GM10847 (cell line): ENCODE measurements at regions not wholly inside any gene's neighbourhood (a gene's known extent, or its start where the extent isn't known, plus 50 kb on each side); places are given as distances from the start of the nearest gene placed in this dataset.

Experiments used
- POLR2A ChIP-seq: IDR thresholded peaks from 2 replicates; pipeline ENCODE4 v1.6.1; 2011; ENCODE audit not compliant: insufficient read length; ENCODE audit errors: extremely low read depth

DNA sequence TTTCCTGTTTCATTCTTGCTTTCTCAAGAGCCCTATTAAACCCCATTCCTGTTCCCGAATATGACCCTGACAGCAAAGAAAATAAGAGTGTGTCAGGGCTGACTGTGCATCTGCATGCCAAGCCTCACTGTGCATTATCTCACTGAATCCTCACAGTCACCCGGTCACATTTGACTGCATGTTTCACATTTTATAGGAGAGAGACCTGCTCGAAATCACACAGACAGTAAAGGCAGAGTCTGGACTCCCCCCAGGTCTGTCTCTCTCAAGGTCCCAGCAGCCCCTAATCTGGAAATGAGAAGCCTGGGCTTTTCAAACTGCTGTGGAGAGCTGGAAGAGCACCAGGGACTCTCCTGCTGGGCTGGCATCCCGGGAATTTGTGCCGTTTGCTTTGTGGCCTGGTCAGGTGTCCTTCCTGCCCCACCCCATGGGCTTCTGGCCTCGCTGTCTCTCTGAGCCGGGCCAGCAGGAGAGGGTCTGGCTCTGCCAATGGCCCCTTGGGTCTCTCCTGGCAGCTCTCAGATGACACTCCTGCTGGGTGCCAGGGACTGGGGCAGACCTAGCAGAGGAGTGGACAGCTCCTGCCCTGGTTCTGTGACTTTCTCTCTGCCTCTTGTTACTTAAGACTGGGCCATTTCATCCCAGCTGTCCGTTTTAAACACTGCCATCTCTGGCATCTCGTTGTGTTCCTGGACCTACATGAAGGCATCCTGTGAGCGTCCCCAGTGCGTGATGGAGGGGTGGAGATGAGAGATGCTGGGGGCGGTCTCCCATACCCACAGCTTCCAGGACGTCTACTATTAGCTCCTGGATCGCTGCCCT is 173.6 kb downstream of the ARHGAP12 start:
- TF ChIP-seq POLR2A, result no peak

DNA sequence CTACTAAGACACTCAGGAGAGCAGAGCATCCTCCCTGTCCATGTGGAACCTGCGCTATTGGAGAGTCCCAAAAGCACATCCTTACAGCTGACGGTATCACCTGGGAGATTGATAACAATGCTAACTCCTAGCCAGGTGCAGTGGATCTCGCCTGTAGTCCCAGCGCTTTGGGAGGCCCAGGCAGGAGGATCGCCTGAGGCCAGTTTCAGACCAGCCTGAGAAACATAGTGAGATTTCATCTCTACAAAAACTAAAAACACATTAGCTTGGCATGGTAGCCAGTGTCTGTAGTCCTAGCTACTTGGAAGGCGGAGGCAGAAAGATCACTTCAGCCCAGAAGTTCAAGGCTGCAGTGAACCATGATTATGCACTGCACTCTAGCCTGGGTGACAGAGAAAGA is 174.9 kb downstream of the ARHGAP12 start:
- no peak for TF ChIP-seq POLR2A

DNA sequence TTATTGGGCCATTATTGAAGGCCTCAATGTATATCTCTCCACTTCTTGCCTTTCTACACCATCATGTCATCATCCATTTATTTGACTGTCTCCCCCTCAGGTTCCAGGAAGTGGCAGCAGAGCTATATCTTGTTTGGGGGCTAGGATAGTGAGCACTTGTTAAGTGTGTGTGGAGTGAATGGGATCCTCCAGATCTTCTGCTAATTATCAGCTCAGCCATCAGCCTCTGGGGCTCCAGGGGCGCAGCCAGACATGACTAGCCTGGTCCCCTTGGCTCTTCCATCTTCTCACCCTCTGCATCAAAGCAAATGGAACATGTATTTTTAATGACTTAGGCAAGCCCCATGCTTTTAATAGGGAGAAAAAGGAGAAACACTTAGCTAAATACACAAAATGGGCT is 176.5 kb downstream of the ARHGAP12 start:
- TF ChIP-seq POLR2A, result no peak

DNA sequence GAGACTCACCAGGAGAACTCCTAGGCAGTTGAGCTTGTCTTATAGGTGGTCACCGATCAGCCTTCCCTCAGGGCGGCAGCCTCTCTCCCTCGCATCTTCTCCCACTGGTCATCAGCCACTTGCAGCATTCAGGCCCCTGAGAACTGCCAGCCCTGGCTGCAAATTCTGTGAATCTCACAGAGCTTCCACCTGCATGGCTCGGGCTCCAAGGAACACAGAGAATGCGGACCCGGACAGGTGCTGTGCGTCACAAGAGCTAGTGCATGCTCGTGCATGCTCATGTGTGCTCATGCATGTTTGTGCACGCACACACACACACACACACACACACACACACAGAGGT is 176.9 kb downstream of the ARHGAP12 start:
- TF ChIP-seq POLR2A, result no peak

DNA sequence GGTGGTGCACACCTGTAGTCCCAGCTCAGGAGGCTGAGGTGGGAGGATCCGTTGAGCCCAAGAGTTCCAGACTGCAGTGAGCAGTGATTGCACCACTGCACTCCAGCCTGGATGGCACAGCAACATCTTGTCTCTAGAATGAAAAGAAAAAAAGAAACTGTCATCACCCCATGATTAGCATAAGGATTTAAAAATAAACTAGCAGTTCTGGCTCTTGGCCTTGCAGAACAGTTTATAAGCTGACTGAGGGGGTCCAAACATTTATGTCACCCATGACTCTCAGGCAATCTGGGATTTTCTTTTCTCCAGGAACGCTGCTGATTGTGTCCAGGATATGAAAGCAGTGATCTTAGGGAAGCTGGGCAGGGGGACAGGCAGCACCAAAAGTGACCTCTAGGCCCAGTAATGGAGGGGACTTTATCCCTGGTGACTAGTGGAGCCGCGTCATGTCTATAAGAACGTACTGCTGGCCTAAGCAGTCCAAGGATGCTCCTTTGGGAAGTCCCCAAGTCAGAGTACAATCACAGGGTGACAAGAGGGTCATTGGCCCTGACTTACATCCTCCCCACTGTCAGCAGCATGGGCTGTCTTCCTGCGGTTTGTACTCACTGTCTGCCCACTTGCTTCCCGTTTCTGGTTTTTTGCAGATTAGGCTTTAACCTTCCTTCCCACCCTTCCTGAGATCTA is 177.4 kb downstream of the ARHGAP12 start:
- no peak for TF ChIP-seq POLR2A

DNA sequence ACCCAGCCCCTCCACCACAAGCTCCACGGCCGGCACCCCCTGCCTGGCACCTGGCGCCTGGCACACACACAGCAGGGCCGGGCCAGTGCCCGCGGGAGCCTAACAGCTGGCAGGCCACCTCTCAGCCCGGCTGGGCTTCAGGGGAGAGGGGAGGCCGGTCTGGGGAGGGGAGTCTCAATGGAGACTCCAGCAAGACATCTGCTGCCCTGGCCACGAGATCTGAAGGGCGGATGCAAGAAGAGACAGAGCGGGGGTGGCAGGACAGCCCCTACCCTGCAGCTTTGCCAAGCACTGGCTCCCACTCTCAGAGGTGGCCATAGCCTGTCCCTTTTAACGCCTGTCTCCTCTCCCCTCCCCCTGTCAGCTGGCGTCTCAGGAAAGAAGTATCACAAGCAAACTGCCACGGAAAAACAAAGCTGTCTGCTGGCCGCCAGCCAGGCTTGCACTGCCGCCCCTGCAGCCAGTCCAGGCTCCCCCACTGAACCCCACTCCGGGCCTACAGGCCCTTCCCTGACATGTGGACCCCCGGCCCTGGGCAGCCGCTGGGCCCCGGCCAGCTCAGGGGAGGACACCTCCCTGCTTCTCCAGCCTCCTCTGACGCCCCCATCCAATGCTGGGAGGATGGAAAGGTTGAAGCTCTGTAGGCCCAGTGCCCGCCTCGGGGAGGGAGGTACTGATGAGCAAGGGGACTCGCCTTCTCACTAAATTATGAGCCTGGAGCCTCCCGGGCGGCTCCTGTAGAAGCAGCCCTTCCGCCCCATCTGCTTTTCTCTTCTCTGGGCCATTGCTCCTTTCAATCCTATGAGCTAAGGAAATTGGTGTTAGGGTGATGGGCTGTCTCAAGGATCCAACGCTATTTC is 178.4 kb downstream of the ARHGAP12 start:
- TF ChIP-seq POLR2A, result no peak

DNA sequence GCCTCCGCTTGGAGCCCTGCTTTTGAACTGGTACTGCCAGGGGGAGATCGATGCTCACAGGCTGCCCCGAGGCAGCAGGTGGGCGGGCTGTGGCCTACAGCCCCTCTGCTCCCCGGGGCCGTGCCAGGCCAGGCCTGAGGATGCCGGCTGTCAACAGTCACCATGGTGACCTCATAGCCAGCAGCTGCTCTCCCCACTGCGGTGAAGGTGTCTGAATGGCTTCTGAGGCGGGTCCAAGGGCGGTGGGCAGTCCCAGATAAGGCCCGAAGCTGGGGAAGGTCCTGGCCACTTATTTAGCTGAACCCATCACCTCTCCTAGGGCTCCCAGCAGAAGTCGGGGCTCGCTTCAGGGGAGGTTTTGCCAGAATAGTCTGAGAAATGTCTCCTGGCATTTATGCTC is 179.3 kb downstream of the ARHGAP12 start:
- TF ChIP-seq POLR2A, result no peak

DNA sequence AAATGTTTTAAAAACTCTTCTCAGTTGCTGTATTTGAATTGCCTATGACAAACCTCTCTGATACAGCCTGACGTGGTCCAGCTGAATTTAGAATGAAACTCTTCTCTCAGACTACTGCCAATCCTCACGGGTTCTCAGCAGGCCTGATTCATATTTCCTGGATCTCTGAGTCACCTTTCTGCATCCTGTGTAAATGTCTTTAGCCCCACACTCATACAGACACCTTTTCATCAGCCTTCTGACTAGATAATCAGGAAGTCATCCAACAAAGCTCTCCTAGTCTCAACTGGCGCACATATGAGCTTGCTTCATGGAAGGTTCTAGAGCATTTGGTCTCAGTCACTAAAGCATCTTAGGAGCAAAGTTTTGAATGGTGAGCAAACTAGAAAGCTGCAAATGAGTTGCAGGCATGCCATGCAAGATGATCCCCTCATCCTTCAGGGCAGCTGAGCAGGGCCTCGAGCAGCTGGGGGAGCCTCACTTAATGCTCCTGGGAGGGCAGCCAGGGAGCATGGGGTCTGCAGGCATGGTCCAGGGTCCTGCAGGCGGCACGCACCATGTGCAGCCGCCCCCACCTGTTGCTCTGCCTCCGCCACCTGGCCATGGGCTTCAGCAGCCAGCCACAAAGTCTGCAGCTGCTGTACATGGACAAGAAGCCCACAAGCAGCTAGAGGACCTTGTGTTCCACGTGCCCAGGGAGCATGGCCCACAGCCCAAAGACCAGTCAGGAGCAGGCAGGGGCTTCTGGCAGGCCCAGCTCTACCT is 182.8 kb downstream of the ARHGAP12 start:
- TF ChIP-seq POLR2A, result no peak

DNA sequence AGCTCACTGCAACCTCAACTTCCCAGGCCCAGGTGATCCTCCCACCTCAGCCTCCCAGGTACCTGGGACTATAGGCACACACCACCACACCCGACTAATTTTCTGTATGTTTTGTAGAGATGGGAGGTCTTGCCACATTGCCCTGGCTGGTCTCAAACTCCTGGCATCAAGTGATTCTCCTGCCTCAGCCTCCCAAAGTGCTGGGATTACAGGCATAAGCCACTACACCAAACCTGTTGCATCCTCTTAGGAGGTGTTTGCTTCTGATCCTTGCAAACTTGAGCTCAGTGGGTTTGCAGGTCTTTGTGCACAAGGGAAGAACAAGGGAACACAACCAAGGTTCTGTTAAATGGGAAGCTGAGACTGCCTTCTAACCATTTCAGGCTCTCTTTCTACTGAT is 184.6 kb downstream of the ARHGAP12 start:
- no peak for TF ChIP-seq POLR2A

DNA sequence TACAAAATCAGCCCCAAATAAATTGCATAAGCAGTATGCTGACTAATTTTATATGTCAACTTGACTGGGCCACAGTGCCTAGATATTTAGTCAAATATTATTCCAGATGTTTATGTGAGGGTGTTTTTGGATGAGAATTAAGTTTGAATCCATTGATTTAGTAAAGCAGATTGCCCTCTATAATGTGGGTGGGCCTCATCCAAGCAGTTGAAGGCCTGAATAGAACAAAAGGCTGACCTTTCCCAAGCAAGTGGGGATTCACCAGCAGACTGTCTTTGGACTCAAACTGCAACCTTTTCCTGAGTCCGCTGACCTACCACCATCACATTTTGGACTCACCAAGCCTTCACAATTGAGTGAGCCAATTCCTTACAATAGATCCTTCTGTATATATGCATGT is 186.4 kb downstream of the ARHGAP12 start:
- TF ChIP-seq POLR2A, result no peak

DNA sequence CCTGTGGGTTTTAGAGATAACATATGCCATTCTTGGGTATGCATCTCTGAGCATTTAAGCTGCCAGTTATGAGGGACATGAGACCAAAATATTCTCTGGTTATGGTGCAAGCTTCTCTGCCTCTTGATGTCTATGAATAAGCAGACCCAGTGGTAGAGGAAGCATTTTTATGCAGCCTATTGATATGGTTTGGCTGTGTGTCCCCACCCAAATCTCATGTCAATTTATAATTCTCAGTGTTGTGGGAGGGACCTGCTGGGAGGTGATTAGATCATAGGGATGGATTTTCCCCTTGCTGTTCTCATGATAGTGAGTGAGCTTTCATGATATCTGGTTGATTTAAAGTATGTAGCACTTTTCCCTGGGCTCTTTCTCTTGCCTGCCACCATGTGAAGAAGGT is 187.2 kb downstream of the ARHGAP12 start:
- no peak for TF ChIP-seq POLR2A

DNA sequence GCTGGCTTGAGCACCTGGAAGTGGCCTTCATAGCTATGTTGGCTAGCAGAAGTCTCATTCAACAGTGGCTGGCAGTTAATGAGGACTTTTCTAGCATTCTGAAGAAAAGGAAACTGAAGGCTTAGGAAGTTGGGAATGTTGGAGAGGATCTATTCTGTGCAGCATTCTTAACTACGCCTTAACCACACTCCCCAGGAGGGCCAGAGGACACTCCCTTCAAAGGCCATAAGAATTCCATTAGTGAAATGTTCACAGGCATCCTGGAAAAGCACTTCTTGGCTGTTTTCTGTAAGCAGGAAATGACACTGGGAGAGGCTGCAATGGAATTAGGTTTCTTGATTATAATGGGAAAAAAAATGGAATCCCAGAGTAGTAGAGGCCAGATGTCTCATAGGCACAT is 188.9 kb downstream of the ARHGAP12 start:
- no peak for TF ChIP-seq POLR2A

DNA sequence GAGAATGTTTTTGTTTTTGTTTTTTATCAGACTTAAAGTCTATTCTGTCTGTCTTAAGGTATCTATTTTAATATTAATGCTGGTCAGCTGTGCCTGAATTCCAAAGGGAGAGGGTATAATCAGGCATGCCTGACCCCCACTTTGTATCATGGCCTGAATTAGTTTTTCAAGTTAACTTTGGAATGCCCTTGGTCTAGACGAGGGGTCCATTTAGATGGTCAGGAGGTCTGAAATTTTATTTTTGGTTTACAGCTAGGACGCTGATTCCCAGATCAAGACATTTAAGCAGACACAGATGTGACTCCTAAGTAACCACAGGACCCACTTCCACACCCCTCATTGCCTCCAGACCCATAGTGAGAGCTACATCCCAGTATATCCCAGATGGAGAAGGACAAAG is 189.5 kb downstream of the ARHGAP12 start:
- TF ChIP-seq POLR2A, result no peak

DNA sequence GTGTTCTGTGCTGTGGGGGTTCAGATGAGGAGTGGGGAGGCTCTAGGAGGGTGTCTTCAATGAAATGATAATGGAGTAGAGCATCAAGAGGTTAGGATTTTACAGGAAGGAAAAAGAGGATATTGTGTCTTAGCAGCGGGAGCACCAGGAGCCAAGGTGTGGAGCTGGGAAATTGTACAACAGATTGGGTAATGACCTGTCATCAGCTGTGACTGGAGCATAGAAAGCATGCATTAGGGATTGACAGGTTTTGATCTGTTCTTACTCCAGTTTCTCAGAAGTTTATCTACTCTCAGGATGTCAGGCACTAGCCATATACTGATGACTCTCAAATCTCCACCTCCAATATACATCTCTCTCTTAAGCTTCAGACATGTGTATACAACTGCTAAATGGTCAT is 196.9 kb downstream of the ARHGAP12 start:
- no peak for TF ChIP-seq POLR2A

DNA sequence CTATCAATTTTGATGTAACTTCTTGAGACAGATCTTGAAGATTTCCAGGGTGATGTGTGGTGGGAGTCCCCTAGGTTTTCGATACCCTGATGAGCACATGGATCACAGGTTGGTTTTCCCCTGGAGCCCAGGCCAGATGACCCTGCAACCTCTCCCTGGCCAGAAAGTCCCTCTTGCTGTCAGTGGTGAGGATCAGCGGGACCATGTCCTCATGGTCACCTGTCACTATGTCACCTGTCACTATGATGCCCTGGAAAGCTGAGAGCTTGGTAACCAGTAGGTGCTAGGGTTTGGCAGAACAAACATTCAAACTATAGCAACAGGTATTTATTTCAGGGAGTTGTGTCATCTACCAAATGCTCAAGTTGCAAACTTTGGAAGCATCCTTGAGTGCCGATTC is 197.9 kb downstream of the ARHGAP12 start:
- TF ChIP-seq POLR2A, result no peak
